ENCODE measurements at regions not wholly inside any gene's neighbourhood (a gene's known extent, or its start where the extent isn't known, plus 50 kb on each side); places are given as distances from the start of the nearest gene placed in this dataset.
"Not testable (repeated sequence)": the region's sequence is repeated elsewhere in the genome, so short reads cannot be mapped to it uniquely, and the experiment has no call there.

DNA sequence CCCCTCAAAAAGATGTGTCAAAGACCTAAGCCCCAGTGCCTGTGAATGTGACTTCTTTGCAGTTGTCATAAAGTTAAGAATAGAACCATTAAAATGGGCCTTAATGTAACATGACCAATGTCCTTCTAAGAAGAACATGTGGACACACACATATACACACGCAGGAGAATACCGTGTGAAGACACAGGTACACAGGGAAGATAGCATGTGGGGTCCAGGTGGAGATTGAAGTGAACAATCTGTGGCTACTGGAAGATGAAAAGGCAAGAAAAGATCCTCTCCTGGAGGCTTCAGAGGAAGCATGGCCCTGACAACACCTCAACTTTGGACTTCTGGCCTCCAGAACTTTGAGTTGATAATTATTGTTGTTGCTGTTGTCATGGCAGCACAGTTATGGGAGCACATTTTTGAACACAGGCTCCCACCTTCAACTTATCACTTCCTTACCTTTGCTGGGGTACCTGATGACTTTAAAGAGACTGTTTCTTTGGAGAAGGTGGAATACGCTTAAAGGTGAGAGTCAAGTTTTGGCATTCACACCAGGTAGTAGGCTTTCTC lies 123.5 kb upstream of the ADCY2 start:
- TF ChIP-seq, protein P1, sequence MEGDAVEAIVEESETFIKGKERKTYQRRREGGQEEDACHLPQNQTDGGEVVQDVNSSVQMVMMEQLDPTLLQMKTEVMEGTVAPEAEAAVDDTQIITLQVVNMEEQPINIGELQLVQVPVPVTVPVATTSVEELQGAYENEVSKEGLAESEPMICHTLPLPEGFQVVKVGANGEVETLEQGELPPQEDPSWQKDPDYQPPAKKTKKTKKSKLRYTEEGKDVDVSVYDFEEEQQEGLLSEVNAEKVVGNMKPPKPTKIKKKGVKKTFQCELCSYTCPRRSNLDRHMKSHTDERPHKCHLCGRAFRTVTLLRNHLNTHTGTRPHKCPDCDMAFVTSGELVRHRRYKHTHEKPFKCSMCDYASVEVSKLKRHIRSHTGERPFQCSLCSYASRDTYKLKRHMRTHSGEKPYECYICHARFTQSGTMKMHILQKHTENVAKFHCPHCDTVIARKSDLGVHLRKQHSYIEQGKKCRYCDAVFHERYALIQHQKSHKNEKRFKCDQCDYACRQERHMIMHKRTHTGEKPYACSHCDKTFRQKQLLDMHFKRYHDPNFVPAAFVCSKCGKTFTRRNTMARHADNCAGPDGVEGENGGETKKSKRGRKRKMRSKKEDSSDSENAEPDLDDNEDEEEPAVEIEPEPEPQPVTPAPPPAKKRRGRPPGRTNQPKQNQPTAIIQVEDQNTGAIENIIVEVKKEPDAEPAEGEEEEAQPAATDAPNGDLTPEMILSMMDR (IDR thresholded peaks at IDR 0.05; ENCODE audit: borderline replicate concordance, control extremely low read depth, extremely low read depth, insufficient read depth, missing control alignments): no peak
- no peak for DNase-seq (ENCODE audit: low spot score)
- in situ Hi-C loops (cut with MboI; ENCODE audit: low sequenced_read_pairs, unreplicated experiment): no loop called here

DNA sequence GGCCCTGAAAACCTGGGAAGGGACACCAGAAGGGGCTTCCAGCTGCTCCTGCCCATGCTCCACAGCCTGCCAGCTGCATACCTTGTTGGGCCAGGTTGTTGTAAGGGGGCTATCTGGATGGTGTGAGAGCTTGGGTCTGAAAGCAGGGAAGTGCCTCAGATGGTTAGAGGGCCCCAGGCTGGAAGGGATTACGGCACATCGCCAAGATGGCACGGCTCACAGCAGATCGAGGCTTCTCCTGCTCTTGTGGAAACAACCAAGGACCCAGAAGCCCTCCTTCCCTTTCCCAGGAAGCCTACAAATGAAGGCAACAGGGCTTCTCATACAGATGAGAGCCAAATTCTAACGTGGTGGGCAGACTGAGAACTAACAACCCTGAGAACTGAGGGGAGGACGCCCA lies 121.7 kb upstream of the ADCY2 start:
- in situ Hi-C loops (cut with MboI; ENCODE audit: low sequenced_read_pairs, unreplicated experiment): no loop called here
- TF ChIP-seq, protein P1 (IDR thresholded peaks at IDR 0.05; ENCODE audit: borderline replicate concordance, control extremely low read depth, extremely low read depth, insufficient read depth, missing control alignments): no peak
- DNase-seq (ENCODE audit: low spot score): no peak

DNA sequence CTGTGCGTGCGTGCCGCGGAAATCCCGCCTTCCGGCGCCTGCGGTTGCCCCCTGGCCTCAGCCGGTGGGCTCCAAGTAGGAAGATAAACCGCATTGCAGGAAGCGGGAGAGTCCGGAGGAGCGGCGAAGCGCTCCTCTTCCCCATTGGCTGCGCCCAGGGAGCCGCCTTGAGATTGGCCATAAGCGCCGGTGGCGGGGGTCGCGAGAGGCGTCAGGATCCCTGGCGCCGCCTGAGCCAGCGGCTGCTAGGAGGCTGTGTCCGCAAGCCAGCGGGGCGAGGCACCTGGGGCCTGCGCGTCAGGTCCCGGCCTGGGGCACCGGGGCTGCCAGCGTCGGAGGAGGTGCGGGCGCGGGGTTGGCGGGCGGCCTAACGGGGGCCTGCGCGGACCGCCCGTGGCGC lies 106.3 kb upstream of the ADCY2 start:
- DNase-seq (ENCODE audit: low spot score); in situ Hi-C loops (cut with MboI; ENCODE audit: low sequenced_read_pairs, unreplicated experiment): not testable (repeated sequence)

DNA sequence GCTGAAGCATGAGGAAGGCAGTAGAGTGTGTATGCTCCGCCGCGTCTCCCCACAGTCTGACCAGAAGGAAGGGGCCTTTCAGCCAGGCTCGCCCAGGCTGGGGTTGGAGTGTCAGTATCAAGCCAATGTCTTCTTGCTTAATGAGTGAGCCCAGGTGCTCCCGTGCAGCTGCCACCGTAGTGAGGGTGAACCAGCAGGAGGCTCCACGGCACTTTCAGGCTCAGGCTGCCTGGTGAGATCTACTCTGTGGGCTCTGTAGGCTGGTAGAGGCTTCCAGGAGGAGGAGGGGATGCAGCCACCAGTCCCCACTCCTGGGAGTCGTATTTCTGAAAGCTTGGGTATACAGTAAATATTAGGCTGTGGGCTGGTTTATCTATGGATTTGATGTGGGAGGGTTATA lies 98.1 kb upstream of the ADCY2 start:
- DNase-seq (ENCODE audit: low spot score); in situ Hi-C loops (cut with MboI; ENCODE audit: low sequenced_read_pairs, unreplicated experiment): not testable (repeated sequence)

DNA sequence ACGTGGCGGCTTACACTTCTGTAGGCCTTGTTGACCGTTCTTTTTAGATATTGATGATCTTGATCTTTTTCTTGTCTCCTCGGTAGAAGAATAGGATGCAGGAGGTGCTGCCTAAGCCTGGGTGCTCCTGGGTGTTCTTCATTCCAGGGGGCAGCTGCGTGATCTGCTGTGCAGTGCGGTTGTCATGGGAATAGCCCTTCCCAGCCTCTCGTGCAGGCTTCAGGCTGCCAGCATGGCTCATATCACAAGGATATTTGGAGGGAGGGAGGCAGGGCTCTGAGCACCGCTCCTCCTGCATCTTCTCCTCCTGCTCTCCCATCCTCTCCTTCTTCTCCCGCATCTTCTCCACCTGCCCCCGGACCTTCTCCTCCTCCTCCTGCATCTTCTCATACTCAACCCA lies 96.2 kb upstream of the ADCY2 start:
- DNase-seq (ENCODE audit: low spot score); in situ Hi-C loops (cut with MboI; ENCODE audit: low sequenced_read_pairs, unreplicated experiment): not testable (repeated sequence)

DNA sequence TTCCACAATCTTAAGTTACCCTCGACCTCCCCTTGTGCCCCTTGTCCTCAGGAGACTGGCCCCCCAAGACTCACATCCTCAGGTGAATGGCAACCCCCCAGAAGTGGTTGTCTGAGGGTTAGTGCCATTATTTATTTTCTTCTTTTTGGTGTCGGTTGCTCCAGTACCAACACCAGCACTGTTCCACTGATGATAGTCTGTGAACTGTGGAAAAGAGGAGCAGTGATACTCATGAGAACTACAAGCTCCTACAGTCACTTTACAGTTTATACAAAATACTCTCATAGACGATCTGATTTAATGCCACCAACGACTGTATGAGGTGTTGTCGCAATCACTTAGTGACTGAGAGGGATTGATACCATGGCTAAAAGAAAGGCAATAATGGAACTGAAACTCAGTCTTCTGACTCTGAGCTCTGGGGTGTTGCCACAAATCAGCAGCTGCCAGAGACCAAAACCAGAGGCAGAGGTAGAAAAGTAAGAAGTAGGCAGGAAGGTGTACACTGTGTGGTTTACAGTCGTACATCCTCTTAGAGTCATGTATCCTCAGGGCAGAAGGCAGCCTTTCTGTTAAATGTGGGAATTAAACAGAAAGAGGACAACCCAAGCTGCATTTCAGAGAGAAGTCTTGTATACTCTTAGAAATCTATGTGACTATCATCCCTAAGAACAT lies 90.8 kb upstream of the ADCY2 start:
- in situ Hi-C loops (cut with MboI; ENCODE audit: low sequenced_read_pairs, unreplicated experiment); DNase-seq (ENCODE audit: low spot score): not testable (repeated sequence)

DNA sequence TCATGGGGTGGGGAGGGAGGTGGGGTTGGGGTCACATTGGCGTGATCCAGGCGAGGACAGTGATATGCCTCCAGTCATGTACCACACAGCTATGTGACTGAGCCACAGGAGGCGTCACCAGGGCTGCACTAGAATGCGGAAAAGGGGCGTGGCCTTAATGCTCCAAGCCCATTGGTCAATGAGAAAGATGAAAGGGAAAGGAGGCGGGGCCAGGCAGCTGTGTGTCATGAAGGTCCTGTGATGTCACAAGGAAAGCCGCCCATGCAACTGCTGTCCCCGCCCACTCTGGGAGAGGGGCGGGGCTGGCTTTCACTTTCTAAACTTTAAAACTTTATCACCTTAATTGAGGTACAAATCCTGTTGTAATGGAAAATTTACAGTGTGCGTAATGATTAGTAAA lies 89.4 kb upstream of the ADCY2 start:
- in situ Hi-C loops (cut with MboI; ENCODE audit: low sequenced_read_pairs, unreplicated experiment); DNase-seq (ENCODE audit: low spot score): not testable (repeated sequence)

DNA sequence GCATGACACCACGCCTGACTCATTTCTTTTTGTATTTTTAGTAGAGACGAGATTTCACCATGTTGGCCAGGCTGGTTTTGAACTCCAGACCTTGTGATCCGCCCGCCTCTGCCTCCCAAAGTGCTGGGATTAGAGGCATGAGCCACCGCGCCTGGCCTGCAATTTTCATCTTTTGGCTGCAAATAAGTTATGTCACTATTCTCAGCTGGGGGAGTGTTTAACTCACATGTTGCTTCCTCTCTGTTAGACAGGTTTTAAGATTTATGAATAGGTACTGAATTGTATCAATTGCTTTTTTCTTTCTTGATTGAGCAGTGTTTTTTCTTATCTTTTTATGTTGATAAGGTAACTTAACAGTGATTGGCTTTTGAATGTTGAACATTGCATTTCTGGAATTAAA lies 88.2 kb upstream of the ADCY2 start:
- DNase-seq (ENCODE audit: low spot score); in situ Hi-C loops (cut with MboI; ENCODE audit: low sequenced_read_pairs, unreplicated experiment): not testable (repeated sequence)

DNA sequence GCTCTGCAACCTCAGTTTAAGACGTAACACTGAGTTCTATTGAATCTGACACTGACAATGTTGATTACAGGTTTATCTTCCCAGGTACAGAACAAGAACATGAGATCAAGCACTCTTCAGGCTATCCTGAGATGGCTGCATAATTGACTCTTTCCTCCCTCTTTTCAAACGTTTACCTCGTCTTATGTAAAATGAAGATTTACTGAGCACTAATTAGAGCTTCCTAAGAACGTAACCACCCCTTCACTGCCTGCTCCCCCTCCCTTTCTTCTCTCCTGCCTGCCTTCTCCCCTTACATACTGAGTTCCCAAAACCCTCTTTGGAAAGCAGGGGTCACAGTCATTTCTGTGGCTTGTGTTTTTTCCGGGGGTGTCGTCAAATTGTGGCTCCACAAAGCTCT lies 86.2 kb upstream of the ADCY2 start:
- DNase-seq (ENCODE audit: low spot score); in situ Hi-C loops (cut with MboI; ENCODE audit: low sequenced_read_pairs, unreplicated experiment): not testable (repeated sequence)

DNA sequence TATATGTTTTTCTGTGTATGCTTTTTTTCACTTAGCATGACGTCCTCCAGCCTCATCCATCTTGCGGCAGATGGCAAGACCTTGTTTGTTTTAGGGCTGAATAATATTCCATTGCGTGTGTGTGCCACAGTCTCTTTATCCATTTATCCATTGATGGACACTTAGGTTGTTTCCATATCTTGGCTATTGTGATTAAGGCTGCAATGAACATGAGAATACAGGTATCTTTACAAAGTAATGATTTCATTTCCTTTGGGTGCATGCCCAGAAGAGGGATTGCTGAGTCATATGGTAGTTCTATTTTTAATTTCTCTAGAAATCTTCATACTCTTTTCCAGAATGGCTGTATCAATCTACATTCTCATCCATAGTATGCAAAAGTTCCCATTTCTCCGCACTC lies 85.3 kb upstream of the ADCY2 start:
- DNase-seq (ENCODE audit: low spot score); in situ Hi-C loops (cut with MboI; ENCODE audit: low sequenced_read_pairs, unreplicated experiment): not testable (repeated sequence)

DNA sequence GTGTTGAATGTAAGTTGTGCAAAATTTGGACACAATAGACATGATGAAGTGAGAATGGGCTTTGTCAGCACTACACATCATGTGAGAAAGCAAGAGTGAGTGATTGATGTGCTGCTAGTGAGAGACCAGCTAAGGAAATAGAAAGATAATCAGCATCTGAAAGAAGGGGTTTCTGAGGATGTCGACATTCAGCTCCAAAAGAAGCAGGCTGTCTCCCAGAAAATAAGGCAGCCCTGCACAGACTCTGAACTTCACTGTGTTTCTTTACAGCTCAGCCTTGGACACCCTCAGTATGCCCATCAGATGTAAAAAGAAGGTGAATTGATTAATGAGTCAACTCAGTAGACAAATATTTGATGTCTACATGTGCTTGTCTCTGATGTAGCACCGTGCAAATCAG lies 80.8 kb upstream of the ADCY2 start:
- in situ Hi-C loops (cut with MboI; ENCODE audit: low sequenced_read_pairs, unreplicated experiment): no loop called here
- DNase-seq (ENCODE audit: low spot score): no peak
- TF ChIP-seq, protein P1 (IDR thresholded peaks at IDR 0.05; ENCODE audit: borderline replicate concordance, control extremely low read depth, extremely low read depth, insufficient read depth, missing control alignments): no peak

Measured in GM13976 (cell line).